HG03066 (cell line): ENCODE measurements at regions not wholly inside any gene's neighbourhood (a gene's known extent, or its start where the extent isn't known, plus 50 kb on each side); places are given as distances from the start of the nearest gene placed in this dataset.
"Not testable (repeated sequence)": the region's sequence is repeated elsewhere in the genome, so short reads cannot be mapped to it uniquely, and the experiment has no call there.

Source experiments
- ATAC-seq: cut with Tn5 transposase; IDR thresholded peaks from one replicate; pipeline ENCODE4 v1.9.1; 2021; ENCODE audit warnings: low read depth; ENCODE audit not compliant: unreplicated experiment

DNA sequence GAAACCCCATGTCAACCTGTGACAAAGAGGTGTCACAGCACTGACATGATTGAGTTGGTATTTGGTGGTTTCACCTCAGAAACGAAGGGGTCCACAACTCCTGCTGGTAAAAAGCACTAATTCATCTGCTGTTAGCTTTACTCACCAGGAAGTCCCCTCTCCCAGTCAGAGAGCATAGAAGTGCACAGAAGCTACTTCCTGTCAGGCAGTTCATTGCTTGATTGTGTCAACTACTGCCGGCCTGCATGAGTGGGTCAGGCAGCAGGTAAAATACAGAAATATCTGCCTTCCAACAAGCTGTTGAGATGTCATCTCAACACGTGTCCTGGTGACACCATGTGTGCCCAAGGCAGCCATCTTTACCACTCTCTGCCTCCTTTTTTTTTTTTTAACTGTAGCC lies 596.6 kb upstream of the NR2F2 start:
- no peak for ATAC-seq

DNA sequence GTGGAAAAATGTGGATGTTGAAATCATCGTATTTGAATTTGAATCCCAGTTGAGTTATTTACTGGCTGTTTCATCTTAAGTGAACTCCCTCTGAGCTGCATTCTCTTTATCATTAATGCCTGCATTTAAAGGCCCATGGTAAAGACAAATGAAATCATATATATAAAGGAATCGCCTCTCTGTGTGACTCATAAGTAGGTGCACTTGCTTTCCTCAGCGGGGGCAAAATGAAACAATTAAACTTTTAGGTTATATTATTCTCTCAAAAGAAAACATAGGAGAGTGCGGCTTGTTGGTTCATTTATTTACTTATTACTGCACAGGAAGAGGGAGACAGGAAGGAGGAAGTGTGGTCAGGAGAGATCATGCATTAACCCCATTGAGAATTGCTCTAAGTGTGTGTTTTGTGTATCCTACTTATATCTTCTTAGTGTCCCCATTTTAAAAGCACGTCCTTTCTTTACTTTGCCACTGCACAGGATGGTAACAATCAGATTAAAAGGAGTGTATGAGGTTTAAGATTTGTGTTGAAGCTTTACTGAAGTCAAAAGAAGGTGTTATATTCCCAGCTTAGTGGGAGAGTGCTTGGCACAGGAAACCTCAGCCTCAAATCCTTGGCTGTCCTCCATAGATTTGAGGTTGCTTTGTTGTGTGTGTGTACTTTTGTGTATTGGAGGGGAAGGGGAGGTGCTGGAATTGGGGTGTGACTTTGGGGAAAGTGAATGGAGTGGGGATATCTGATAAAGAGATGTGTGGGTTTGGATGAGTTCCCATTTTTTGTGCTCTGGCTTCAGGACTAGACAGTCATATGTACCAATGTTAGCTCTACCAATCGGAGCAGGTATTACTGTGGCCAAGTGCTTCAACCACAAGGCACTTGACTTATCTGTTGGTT lies 595.8 kb upstream of the NR2F2 start:
- no peak for ATAC-seq

DNA sequence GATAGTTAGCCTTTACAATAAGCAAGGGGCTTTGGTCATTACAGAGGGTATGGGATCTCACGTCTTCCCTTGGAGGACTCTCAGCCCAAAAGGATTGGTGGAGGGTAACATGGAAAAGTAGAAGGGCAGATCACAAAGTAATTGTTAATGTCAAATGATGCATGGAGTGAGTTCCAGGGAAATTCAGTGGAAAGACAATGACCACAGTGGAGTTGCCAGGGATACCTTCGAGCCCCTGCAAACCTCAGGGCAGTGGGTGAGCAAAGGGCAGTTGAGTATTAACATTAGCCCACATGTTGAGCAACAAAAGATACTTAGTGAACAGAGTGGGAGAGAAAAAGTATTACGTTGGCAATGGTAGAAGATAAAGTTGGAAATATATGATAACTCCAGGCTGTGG lies 593.4 kb upstream of the NR2F2 start:
- no peak for ATAC-seq

DNA sequence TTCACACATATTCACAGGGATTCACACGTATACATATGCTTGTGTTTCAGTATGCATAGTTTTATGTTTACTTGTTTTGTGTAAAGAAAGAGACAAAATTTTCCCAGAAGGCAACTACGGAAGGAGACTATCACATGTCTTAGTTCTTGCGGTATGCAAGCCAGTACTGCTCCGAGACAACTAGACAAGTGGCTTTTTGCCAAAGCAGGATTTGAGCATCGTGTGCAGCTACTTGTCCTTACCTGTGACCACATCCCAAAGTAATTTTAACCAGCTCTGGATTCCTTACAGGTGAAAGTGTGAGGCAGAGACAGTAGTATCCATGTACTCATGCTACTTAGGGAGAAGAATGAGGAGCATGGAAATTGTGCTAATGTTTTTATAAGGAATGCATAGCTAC lies 591.4 kb upstream of the NR2F2 start:
- ATAC-seq = no peak

DNA sequence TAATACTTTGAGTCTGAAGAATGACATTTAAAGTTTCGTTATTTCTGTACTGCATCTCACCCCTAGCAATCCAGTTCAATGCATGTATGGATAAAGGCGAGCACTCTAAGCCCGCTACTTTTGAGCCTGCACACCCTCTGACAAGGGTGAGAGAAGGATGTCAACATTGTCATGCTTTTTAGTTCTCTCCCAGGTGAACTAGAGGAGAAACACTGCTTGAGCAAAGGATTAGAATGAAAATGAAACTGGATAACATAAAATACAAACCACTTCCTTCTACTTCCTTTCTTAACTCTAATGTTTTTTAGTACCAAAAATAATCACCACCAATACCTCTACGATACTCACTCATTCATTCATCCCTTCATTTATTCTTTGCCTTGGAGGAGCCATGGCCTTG lies 588.7 kb upstream of the NR2F2 start:
- ATAC-seq = no peak

DNA sequence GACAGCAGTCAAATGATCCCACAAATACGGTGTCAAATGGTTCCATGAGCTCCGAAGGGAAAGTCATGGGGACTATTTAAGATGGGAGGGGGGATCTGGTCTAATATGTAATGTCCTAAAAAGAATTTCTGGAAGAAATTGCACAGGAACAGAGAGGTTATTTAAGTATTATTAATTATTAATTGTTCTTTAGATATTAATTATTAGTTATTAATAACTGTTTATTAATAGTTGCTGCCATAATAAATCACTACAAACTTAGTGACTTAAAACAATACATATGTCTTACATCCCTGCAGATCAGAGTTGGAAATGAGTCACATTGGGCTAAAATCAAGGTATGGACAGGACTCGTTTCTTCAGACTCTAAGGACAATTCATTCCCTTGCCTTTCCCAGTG lies 588.2 kb upstream of the NR2F2 start:
- no peak for ATAC-seq

DNA sequence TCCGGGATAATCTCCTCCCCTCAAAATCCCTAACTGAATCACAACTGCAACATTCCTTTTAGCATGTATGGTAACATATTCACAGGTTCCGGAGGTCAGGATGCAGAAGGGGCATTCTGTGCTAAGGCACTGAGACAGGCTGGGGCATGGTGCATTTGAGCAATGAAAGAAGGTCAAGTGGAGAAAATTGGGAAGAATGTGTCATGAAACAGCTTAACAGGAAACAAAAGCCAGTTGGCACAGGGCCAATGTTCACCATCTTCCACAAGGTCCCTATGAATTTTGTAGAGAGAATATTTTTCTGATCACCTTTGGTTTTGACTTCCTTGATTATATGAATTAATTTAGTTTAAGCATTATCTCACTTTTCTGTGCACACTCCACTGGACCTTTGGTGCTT lies 587.7 kb upstream of the NR2F2 start:
- ATAC-seq = no peak

DNA sequence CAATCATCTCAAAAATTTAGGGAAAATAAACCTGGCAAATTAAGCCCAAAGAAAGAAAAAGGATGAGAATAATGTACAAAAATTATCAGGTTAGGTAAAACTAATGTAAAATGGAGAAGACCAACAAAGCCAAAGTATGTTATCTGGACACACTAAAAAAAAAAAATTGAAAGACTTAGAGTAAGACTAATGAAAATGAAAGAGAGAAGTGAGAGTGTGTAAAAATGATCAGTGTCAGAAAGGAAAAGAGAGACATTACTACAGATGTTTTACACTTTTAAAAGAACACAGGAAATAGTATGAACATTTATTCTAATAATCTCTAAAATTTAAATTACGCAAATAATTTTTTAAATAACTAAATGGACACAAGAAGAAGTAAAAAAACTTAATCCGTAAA lies 573.3 kb upstream of the NR2F2 start:
- no peak for ATAC-seq

DNA sequence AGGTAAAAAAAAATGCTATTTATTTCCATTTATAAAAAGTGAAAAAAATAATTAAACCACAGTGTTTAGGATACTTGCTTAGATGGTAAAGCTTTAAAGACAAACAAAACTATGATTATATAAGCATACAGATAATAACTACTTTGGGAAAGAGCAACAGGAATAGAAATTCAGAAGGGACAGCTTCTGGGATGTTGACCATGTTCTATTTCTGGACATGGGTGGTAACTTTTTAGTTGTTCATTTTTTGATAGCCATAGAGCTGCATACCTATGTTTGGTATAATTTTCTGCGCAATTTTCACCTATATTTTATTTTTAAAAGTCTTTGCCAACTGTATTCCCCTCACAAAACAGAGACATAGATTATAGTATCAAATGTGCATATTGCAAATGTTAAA lies 572.0 kb upstream of the NR2F2 start:
- no peak for ATAC-seq

DNA sequence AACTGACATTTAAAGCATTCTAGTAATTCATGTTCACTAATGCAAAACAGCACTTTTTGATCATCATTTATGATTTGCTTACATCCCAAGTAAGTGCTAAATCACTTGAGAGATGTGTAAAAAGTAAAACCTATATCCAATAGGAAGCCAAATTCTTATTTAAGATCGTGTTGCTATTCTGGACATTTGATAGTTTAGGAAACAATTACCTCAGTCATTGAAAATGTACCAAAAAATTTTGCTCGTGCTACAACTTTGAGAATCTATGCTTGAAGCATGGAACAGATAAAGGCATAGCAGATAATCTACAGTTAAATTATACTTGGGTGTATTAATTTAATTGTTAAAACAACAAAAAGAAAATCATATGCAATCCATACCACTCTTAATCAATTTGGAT lies 571.6 kb upstream of the NR2F2 start:
- ATAC-seq = no peak

DNA sequence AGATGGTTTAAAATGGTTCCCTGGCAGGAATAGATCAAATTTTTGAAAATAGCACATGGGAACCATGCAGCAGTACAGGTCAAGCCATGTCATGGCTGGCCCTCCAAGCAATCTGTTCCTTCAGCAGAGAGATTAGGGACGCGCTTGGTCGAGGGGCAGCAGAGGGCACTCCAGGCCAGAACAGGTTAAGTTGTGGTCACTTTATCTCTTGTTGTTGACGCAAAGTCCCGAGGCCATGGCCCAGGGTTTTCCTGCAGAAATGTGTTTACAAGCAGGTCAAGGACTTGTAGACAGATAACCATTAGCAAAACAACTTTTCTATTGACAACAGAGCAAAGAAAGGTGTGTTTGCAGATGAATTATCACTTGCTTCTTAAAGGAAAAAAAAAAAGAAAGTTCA lies 570.0 kb upstream of the NR2F2 start:
- no peak for ATAC-seq

DNA sequence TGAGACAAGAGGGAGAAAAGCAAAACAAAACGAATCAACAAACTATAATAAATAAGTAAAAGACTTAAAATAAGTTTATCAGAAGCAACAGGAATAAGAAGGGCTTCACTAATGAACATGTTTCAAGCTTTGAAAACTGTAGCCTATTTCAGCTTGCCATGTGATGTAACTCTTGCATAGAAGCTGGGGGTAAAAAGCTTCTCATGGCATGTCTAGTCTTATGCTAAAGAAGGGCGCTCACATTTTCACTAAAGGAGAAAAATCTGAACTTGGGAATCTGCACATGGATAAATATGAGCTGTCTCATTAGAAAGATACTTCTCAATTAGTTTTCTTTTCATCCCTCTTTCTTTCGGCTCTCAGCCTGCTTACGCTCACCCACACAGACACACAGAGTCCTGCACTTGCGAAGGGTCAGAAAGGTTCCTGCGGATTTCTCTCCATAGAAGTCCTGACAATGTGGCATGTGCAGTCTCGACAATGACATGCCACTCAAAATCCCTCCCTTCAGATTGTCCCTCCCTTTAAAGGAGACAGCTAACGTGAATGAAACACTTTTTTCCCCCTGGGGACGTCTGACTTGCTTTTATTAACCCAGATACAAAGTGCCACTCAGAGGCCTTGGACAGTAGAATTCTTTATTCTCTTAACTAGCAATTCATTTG lies 568.9 kb upstream of the NR2F2 start:
- no peak for ATAC-seq

DNA sequence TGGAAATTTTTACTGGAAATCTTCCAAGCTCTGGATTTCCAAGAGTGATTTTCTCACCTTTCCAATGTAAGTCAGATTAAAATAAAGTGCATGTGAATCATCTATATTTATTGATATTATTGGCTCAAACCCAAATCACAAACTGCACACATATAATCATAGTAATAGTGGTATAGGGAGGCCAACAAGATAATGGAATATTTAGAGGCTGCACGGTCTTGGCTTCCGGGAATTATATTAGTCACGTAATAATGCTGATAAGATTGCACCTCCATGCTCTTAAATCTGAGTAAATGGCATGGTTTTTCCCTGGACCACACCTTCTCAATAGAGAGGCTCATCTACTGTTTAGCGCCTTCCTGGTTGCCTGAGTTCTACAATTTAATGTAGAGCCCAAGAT lies 567.1 kb upstream of the NR2F2 start:
- no peak for ATAC-seq

DNA sequence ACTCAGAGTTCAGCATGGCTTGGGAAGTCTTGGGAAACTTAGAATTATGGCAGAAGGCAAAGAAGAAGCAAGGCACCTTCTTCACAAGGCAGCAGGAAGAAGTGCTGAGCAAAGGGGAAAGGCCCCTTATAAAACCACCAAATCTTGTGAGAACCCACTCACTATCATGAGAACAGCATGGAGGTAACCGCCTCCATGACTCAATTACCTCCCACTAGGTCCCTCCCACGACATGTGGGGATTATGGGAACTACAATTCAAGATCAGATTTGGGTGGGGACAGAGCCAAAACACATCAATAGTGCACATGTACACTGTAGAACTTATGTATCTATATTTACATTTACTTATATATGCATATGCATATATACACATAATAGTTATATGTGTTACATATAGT lies 565.3 kb upstream of the NR2F2 start:
- ATAC-seq = no peak

DNA sequence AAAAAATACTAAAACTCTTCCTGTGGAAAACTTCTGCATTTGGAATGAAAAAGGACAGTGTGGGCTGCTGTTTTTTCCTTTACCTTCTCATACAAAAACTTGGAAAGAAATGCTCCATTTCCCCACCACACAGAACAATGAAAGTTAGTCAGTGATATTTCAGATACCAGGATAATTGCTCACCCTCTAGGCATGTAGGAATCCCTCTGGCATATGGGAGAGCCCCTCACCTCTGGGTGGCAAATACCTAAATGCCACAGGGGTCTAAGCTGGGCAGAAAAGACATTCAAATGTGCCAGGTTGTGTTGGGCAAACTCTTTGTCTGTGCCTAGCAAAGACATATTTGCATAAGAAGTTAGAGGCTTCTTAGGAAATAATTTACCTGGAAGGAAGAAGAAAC lies 560.3 kb upstream of the NR2F2 start:
- no peak for ATAC-seq

DNA sequence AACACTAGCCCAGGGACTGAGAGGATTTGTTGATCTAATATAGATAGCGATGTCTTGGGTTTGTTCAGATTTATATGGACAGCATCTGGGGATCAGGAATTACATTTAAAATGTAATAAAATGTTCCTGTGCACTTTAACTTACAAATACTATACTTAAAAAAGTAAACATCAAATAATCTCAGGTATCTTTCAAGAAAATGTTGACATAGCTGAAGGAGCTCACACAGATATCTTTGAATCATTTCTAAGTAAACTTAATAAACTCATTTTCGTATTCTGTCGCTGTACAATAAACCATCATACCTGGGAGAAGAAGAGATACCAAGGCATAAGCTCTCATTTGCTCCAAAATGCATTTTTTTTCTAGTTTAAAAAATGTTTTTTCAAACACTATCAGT lies 557.5 kb upstream of the NR2F2 start:
- no peak for ATAC-seq

DNA sequence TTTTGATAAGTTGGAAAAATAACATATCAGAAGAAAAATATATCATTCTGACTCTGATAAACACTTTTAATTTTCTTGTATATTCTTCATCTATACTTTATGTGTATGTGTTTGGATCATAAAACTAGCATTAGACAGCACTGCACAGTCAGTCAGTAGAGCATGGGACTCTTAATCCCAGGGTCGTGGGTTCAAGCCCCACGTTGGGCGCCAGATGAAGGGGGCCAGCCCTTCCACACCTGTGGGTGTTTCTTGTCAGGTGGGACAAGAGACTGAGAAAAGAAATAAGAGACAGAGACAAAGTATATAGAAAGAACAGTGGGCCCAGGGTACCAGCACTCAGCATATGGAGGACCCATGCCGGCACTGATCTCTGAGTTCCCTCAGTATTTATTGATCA lies 546.0 kb upstream of the NR2F2 start:
- no peak for ATAC-seq

DNA sequence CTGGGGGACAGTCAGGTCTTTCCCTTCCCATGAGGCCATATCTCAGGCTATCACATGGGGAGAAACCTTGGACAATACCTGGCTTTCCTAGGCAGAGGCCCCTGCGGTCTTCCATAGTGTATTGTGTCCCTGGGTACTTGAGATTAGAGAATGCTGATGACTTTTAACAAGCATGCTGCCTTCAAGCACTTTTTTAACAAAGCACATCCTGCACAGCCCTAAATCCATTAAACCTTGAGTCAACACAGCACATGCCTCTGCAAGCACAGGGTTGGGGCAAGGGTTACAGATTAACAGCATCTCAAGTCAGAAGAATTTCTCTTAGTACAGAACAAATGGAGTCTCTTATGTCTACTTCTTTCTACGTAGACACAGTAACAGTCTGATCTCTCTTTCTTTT lies 545.2 kb upstream of the NR2F2 start:
- not testable (repeated sequence) for ATAC-seq

DNA sequence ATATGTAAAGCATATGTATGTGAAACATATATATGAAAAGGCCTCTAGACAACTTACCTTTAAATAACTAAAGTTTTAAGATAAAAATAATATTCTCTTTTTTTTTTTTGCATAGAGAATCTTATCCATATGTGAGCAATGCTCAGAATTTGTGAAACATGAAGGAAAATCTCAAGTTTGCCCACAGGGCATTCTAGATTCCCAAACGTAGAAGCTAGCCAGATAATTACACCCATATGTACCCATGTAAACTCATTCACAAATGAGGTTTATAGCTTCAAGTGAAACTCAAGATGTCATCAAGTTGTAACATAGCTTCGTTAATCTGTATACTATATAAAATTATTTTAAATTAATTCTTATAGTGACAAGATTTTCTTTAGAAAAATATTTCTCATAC lies 537.3 kb upstream of the NR2F2 start:
- no peak for ATAC-seq

DNA sequence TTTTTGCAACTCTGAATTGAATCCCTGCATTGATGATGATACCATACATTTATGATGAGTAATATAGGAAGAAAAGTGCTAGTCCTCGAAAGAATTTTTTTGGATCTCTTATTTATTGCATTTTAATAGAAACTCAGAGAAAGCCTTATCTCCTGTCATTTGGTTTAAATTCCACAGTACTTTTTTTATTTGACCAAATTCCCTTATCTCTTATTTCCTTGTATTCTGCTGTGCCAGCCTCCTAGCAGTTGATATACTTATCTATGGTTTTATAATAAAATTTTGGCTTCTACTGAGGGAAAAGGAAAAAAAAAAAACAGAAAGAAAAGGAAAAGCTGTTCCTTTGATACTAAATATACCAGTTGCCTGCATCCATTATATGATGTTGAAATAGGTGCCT lies 535.1 kb upstream of the NR2F2 start:
- no peak for ATAC-seq

DNA sequence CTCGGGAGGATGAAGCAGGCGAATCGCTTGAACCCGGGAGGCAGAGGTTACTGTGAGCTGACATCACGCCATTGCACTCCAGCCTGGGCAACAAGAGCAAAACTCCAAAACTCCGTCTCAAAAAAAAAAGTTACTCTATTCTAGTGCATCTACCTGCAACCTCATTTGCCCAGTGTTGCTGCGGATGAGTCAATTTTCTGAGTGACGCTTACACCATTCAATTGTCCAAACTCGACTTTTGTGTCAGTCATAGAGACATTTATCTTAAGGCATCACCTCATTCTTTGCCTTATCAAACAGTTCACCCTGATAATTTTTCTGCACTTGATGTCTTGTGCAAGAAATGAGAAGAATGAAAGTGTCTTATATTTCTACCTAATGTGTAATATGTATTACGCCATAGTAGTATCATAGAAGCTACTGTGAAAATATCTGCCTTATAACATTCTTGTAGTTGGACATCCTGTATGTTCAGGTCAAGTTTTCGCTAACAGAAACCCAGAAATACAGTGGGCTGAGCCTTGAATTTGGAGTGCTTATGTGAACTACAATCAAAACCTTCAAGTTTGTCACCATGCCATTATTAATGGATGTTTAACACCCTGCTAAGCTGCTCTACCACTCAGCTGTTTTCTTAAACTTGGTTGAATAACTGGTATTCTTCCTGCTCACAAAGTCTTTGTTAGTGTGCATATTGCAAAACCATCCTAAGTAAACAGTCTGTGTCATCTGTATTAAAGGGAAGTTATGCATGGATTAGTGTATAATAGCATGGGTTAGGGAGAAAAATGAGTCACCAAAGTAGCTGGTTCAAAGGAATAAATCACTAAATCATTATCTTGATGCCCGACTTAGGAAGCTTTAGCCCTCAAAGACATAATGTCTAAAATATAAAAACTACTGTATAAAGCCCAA lies 531.0 kb upstream of the NR2F2 start:
- ATAC-seq = no peak
